ENCODE measurements at regions not wholly inside any gene's neighbourhood (a gene's known extent, or its start where the extent isn't known, plus 50 kb on each side); places are given as distances from the start of the nearest gene placed in this dataset.
"Not testable (repeated sequence)": the region's sequence is repeated elsewhere in the genome, so short reads cannot be mapped to it uniquely, and the experiment has no call there.

DNA sequence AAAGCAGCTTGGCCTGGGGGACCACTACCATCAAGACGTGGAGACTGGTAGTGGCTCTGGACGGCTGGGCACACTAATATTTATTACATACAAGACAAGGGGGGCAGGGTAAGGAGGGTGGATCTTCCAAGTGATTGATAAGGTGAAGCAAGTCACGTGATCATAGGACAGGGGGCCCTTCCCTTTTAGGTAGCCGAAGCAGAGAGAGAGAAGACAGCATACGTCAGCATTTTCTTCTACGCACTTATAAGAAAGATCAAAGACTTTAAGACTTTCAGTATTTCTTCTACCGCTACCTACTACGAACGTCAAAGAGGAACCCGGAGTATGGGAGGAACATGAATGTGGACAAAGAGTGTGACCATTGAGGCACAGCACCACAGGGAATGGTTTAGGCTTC lies 307.9 kb downstream of the RPIA start:
- H3K4me3 ChIP-seq: no peak overlapping the region
- no peak for TF ChIP-seq POLR2AphosphoS5 (IDR thresholded peaks at IDR 0.05)
- TF ChIP-seq CTCF (IDR thresholded peaks at IDR 0.05): no peak
- no peak for DNase-seq (ENCODE audit: low spot score in 2 of 2)
- H3K36me3 ChIP-seq: no peaks in the 10 kb centered on the region
- no peak overlapping the region for H3K27ac ChIP-seq
- intact Hi-C loops (cut with DNase I; ENCODE audit: low total_unique reads): no loop called here
- H3K9me3 ChIP-seq: no peaks in the 10 kb centered on the region
- no peaks in the 10 kb centered on the region for H3K27me3 ChIP-seq
- H3K4me1 ChIP-seq: no peaks in the 10 kb centered on the region

GRCh38 chr2:89000235-89000634 lies 308.8 kb downstream of the RPIA start:
- Histone ChIP-seq H3K27me3 (no peaks in the 10 kb centered on the region), H3K4me3 (no peak overlapping the region), H3K36me3 (no peaks in the 10 kb centered on the region), H3K4me1 (no peaks in the 10 kb centered on the region), H3K27ac (no peak overlapping the region), H3K9me3 (no peaks in the 10 kb centered on the region)
- no peak for DNase-seq (ENCODE audit: low spot score in 2 of 2)
- intact Hi-C loops (cut with DNase I; ENCODE audit: low total_unique reads): no loop called here
- TF ChIP-seq POLR2AphosphoS5 (IDR thresholded peaks at IDR 0.05) (no peak), POLR2A (IDR thresholded peaks at IDR 0.05) (no peak), CTCF (IDR thresholded peaks at IDR 0.05) (no peak)

DNA sequence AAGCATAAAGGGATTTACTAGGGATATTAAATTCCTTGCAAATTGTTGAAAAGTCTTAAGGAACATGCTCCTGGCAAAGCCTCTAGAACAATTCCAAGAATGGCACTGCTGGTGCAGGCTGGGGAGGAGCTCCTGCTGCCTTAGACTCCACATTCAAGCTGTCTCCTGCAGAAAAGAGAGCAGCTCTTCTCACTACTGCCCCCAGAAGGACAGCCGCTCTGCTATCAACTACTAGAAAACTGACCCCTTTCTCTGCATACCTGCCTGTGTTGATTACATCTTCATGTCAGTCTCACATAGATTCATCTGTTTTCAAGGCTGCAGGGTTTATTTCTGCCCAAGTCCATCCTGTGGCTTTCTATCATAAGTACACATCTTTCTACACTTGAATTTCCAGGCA lies 312.8 kb downstream of the RPIA start:
- H3K4me3 ChIP-seq; H3K4me1 ChIP-seq; DNase-seq (ENCODE audit: low spot score in 2 of 2); intact Hi-C loops (cut with DNase I; ENCODE audit: low total_unique reads); H3K27ac ChIP-seq; H3K27me3 ChIP-seq; H3K9me3 ChIP-seq; H3K36me3 ChIP-seq: not testable (repeated sequence)

DNA sequence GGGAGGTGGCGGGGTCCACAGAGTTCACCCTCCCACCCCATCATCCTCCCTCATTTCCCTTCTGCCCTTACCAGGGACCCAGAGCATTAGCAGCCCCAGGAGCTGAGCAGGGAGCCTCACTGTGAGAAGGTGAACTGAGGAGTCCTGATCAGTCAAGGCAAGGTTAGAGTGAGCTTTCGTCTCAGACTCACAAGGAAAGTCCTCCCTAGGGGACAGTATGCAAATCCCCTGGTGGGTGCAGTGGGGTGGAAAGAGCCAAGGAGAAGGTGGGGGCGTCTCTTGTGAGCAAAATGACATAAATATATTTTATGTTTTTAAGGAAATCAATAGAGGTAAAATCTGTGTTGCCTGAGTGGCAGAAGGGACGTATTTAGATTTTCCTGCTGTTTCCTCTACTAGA lies 329.1 kb downstream of the RPIA start:
- H3K27me3 ChIP-seq; H3K4me3 ChIP-seq; H3K4me1 ChIP-seq; H3K27ac ChIP-seq; intact Hi-C loops (cut with DNase I; ENCODE audit: low total_unique reads); DNase-seq (ENCODE audit: low spot score in 2 of 2); H3K9me3 ChIP-seq; H3K36me3 ChIP-seq: not testable (repeated sequence)

GRCh38 chr2:89026296-89026695 lies 334.8 kb downstream of the RPIA start:
- H3K4me3 ChIP-seq; H3K27ac ChIP-seq; H3K4me1 ChIP-seq; H3K27me3 ChIP-seq; H3K36me3 ChIP-seq; H3K9me3 ChIP-seq; intact Hi-C loops (cut with DNase I; ENCODE audit: low total_unique reads); DNase-seq (ENCODE audit: low spot score in 2 of 2): not testable (repeated sequence)

GRCh38 chr2:89027115-89027514 lies 335.6 kb downstream of the RPIA start:
- H3K36me3 ChIP-seq; H3K9me3 ChIP-seq; DNase-seq (ENCODE audit: low spot score in 2 of 2); H3K4me1 ChIP-seq; H3K4me3 ChIP-seq; H3K27me3 ChIP-seq; intact Hi-C loops (cut with DNase I; ENCODE audit: low total_unique reads); H3K27ac ChIP-seq: not testable (repeated sequence)

- DNase-seq (ENCODE audit: low spot score in 2 of 2); intact Hi-C loops (cut with DNase I; ENCODE audit: low total_unique reads); H3K36me3 ChIP-seq; H3K27ac ChIP-seq; H3K4me1 ChIP-seq; H3K4me3 ChIP-seq; H3K9me3 ChIP-seq; H3K27me3 ChIP-seq: not testable (repeated sequence)
These were observed 336.1 kb downstream of the RPIA start for GRCh38 chr2:89027536-89027935.

- H3K27ac ChIP-seq; H3K9me3 ChIP-seq; H3K36me3 ChIP-seq; H3K27me3 ChIP-seq; DNase-seq (ENCODE audit: low spot score in 2 of 2); intact Hi-C loops (cut with DNase I; ENCODE audit: low total_unique reads); H3K4me3 ChIP-seq; H3K4me1 ChIP-seq: not testable (repeated sequence)
These were observed 337.8 kb downstream of the RPIA start for GRCh38 chr2:89029257-89029656.

DNA sequence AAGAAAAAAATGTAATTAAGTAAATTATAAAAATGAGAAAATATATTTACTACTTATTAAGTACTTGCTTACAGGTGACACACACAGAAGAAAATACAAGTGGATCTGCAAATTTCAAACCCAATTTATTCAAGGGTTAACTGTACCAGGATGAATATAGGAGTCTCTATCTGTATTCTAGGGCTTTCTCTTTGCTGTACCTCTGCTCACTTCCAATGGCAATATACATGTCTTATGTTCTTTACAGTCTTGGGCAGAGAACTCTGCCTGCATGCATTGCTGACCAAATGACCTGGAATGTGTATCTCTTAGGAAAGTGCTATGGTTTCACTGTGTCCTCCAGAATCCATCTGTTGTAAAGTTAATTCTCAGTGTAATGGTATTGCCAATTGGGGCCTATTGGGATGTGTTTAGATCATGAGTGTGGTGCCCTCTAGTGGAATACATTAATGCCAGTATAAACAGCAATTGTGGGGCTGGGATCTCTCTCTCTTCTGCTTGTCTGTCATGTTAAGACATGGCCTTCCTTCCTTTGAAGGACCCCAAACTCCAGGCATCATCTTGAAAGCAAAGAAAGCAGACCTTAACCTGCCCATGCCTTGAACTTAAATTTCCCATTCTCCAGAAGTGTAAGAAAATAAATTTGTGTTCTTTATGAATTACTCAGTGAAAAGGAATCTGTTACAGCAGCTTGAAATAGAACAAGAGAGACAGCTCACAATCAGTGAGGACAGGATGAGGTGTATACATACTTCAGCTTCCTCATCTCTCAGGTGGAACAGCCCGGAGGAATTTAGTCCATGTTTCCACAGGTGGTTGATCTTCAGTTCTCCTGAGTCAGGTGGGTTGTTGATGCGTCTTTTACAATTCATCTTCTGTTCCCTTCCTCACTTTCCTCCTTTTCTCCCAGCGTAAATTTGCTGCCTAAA lies 356.9 kb downstream of the RPIA start:
- H3K4me1 ChIP-seq; intact Hi-C loops (cut with DNase I; ENCODE audit: low total_unique reads); H3K27ac ChIP-seq: not testable (repeated sequence)

GRCh38 chr2:89058616-89059015 lies 367.1 kb downstream of the RPIA start:
- H3K36me3 ChIP-seq; DNase-seq (ENCODE audit: low spot score in 2 of 2); H3K27ac ChIP-seq; H3K4me3 ChIP-seq; intact Hi-C loops (cut with DNase I; ENCODE audit: low total_unique reads); H3K27me3 ChIP-seq; H3K4me1 ChIP-seq; H3K9me3 ChIP-seq: not testable (repeated sequence)

More for the DNA sequence above, 356.9 kb downstream of the RPIA start:
- not testable (repeated sequence) for H3K36me3 ChIP-seq; H3K4me3 ChIP-seq; DNase-seq (ENCODE audit: low spot score in 2 of 2); H3K9me3 ChIP-seq; H3K27me3 ChIP-seq

GRCh38 chr2:89061174-89061573 lies 369.7 kb downstream of the RPIA start:
- H3K4me1 ChIP-seq; H3K27ac ChIP-seq; H3K36me3 ChIP-seq; H3K9me3 ChIP-seq; intact Hi-C loops (cut with DNase I; ENCODE audit: low total_unique reads); H3K27me3 ChIP-seq; DNase-seq (ENCODE audit: low spot score in 2 of 2); H3K4me3 ChIP-seq: not testable (repeated sequence)
